NCI-H446 (cell line): ENCODE measurements at regions not wholly inside any gene's neighbourhood (a gene's known extent, or its start where the extent isn't known, plus 50 kb on each side); places are given as distances from the start of the nearest gene placed in this dataset.

Experiments used
- DNase-seq, 2 experiments: peaks; one replicate each; lab custom pipeline; 2025; lab: John Stamatoyannopoulos, UW

- no peak for DNase-seq
Observed at GRCh38 chr10:78160591-78160990, 126.9 kb downstream of the RPS24 start.

DNA sequence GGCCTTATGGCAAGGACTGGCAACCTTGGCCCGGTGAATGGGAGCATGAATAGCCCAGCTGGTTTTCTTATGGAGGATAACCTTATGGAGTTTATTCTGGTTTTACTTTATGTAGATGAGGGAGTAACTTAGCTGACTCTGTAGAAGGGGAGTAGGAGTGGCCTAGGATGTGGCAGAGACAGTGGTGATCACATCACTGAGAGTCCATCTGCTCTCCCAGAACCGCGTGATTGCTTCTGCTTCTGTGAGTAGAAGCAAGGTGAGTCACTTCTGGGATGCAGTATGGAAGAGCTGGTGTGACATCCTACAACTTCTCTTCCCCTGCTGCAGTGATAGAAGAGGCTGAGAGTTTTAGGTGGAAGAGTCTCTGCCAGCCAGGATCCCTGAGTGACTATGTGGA lies 129.2 kb downstream of the RPS24 start:
- peak in 1 of 2 experiments; percentile 60 for DNase-seq

DNA sequence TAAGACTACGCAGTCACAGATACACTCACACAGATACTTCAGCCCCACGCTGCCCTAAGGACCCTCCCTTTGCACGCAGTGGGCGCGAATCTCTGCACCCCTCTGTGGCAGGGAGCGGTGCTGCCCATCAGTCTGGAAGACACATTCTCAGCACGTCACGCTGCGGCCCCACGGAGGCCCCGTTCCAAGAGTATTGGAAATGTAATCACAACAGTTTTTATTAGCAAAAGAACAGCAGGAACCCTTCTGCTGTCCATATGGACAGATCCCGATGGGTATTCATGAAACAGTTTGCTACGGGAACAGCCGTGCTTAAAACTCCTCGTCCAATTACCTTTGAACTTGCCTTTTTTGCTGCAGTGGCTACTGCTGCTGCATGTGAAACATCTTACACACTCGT lies 131.0 kb downstream of the RPS24 start:
- peak in 1 of 2 experiments; percentile 67 for DNase-seq

DNA sequence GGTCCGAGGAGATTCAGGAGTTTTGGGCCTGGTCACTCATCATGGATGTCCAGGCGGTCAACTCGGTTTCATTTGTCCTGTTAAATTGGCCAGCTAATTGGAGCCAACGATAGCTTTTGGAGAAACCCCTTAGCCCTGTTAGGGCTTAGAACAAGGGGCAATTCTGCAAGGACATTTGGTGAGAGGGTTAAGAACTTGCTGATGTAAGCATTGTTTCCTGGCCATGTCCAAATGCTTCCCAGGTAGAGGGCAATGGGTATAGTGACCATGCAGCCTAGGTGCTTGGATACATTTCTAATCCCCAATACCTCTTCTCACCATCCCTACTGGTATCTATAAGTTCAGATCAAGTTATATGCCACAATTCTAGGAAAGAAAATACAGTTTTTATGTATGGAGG lies 131.5 kb downstream of the RPS24 start:
- no peak for DNase-seq

- peak in 1 of 2 experiments; percentile 61 for DNase-seq
Observed at GRCh38 chr10:78165617-78166016, 132.0 kb downstream of the RPS24 start.

- peak in 1 of 2 experiments; percentile 70 for DNase-seq
Observed at GRCh38 chr10:78166261-78166660, 132.6 kb downstream of the RPS24 start.

GRCh38 chr10:78169214-78169613 lies 135.6 kb downstream of the RPS24 start:
- no peak for DNase-seq

GRCh38 chr10:78170026-78170475 lies 136.4 kb downstream of the RPS24 start:
- no peak for DNase-seq

GRCh38 chr10:78171633-78172400 lies 138.2 kb downstream of the RPS24 start:
- peak in 1 of 2 experiments; percentile 51 for DNase-seq

GRCh38 chr10:78173360-78174015 lies 139.8 kb downstream of the RPS24 start:
- DNase-seq = no peak

- no peak for DNase-seq
Observed at GRCh38 chr10:78175444-78176015, 141.9 kb downstream of the RPS24 start.

- DNase-seq = no peak
Observed at GRCh38 chr10:78176320-78177317, 143.0 kb downstream of the RPS24 start.

DNA sequence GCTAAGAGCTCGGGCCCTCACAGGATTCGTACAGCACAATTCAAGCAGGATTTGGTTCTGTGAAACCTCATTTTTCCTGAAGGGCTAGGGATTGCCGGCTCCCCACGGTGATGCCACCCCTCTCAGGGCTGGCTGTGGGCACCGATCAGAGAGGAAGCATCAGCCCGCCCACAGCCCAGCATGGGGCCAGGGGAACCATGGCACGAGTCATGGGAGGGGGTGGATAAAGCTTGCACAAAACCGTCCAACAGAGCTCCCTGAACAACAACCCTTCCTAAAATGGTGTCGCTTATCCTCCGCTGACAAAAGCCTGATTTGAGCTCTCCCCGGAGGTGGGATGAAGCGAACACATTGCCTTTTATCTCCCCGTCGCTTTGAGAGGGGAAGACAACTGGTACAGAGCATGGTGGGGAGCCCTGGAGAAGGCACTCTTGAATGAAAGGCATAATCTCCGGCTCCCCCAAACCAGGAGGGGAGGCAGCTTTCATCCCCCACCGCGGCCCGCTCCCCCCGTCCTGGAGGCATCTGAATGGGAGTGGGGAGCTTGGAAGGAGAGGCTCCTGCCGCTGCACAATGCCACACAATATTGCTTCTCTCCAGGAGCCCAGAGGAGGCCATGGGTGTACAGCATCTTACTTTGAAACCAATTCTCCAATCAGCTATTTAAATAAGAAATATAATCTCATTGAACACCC lies 144.0 kb downstream of the RPS24 start:
- DNase-seq = no peak

DNA sequence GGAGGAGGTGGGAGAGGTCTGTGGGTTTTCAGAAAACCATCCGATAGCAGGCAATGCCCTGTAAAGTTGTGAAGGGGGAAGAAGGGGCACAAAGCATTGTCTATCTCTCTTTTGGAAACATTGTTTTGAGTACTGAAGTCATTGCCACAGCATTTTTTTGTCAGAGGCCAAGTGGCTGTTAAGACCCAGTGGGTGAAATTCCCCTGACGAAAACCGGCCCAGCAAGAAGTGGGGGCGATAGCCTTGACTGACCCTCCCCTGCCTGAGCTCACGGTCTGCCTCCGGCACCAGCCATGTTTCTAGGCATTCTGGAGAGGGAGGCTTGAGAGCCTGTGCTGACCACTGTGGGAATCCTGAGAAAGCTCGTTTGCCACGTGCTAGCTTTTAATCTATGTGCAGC lies 144.7 kb downstream of the RPS24 start:
- no peak for DNase-seq

DNA sequence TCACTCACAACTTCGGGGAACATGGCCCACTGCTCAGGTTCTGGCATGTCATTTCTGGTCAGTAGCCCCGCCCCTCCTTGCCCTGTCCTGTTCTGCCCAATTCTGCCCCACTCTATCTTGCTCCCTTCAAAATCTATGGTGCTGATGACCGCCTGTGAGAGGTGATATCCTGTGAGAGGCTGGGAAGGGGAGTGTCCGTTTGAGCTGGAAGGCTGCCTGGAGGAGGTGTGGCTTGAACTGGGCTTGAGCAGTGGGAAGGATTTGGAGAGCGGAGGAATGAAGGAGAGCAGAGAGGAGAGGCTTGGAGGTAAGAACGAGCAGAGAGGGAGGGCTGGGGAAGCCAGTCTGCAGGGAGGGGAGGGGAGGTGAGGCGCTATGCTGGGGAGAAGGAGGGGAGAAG lies 145.3 kb downstream of the RPS24 start:
- no peak for DNase-seq

DNA sequence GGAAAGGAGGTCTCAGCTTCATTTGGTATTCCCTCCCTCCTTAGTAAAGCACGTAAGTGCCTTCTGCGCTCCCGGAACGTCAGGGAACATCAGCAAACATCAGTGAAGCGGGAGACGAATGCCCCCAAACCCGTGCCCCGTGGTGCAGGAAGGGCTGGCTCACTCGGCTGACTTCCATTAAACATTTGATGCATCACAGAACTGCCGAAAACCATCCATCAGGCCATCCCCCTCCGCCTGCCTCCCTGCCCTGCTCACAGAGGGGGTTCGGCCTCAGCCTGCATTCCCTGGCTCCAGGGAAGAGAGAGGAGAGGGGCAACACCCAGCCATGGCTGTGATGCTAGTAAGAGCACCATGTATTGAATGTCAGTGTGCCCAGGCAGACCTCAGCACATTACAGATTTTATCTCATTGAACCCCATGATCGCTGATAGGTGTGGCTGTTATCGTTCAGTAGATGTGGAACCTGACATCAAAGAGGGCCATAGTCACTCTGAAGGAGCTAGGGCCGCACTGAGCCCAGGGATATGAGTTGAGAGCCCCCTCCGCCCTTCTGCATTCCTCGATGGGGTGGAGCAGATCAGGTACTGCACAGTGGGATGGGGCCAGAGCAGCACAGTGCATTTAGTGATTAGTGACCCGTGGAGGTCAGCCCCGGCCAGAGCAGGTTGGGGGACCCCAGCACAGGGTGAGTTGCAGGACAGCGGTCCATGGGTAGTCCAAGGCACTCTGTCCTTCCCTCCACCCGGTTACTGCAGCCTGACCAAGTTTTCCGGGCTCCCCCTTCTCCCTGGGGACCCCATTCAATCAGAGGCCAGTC lies 146.4 kb downstream of the RPS24 start:
- DNase-seq = no peak

DNA sequence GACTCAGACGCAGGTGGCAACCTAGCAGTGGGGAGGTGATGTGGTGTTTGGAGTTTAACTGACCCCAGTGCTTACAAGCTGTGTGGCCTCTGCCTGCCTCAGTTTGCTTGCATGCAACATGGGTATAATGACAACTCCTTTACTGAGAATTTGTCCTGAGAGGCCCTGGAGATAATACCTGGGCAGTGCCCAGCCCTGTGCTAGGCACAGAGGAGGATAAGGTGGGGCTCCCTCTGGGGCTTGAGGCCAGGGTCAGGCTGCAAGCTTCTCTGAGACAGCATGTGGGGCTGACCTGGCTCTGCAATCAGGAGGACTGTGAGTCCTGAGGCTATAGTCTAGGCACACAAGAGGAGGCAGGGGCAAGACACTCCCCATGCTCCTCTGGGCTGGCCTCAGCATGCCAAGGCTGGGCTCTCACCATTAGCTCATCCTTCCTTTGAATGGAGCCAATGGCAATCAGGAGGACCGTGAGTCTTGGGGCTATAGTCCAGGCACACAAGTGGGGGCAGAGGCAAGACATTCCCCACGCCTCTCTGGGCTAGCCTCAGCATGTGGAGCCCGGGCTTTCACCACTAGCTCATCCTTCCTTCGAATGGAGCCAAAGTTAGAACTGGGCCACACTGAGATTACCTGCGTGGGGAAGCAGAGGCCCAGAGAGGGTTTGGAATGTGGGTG lies 147.9 kb downstream of the RPS24 start:
- DNase-seq = no peak

GRCh38 chr10:78182841-78183240 lies 149.2 kb downstream of the RPS24 start:
- DNase-seq = no peak

- DNase-seq = no peak
Observed at GRCh38 chr10:78184851-78185692, 151.4 kb downstream of the RPS24 start.
